Hematopoietic multipotent progenitor cell treated with erythropoietin and hydrocortisone succinate and interleukin-3 and kit ligand, for 15 days (in vitro differentiated cells): ENCODE measurements at regions not wholly inside any gene's neighbourhood (a gene's known extent, or its start where the extent isn't known, plus 50 kb on each side); places are given as distances from the start of the nearest gene placed in this dataset.

Source experiments
- DNase-seq: peaks from one replicate; pipeline ENCODE4 v3.0.0-alpha.2; 2015; ENCODE audit warnings: low spot score

- no peak for DNase-seq
These were observed 492.9 kb upstream of the TBX3 start for GRCh38 chr12:115176741-115177400.

- no peak for DNase-seq
These were observed 490.9 kb upstream of the TBX3 start for GRCh38 chr12:115174920-115175319.

- no peak for DNase-seq
These were observed 488.5 kb upstream of the TBX3 start for GRCh38 chr12:115172521-115172920.

- no peak for DNase-seq
These were observed 486.0 kb upstream of the TBX3 start for GRCh38 chr12:115169981-115170380.

GRCh38 chr12:115166698-115167315, 482.8 kb upstream of the TBX3 start:
- no peak for DNase-seq

GRCh38 chr12:115163710-115164109, 479.7 kb upstream of the TBX3 start:
- no peak for DNase-seq

- no peak for DNase-seq
These were observed 476.5 kb upstream of the TBX3 start for GRCh38 chr12:115160271-115161128.

GRCh38 chr12:115158816-115159215, 474.8 kb upstream of the TBX3 start:
- DNase-seq = no peak

GRCh38 chr12:115155665-115156645, 472.0 kb upstream of the TBX3 start:
- DNase-seq = no peak

GRCh38 chr12:115149685-115150378, 465.9 kb upstream of the TBX3 start:
- no peak for DNase-seq

GRCh38 chr12:115149279-115149678, 465.3 kb upstream of the TBX3 start:
- no peak for DNase-seq

- no peak for DNase-seq
These were observed 463.9 kb upstream of the TBX3 start for GRCh38 chr12:115147916-115148315.

- DNase-seq = no peak
These were observed 462.5 kb upstream of the TBX3 start for GRCh38 chr12:115146453-115146852.

GRCh38 chr12:115144425-115144824, 460.4 kb upstream of the TBX3 start:
- DNase-seq = no peak

GRCh38 chr12:115140981-115141655, 457.1 kb upstream of the TBX3 start:
- no peak for DNase-seq

GRCh38 chr12:115137812-115138521, 454.0 kb upstream of the TBX3 start:
- DNase-seq = no peak

GRCh38 chr12:115135800-115136211, 451.8 kb upstream of the TBX3 start:
- DNase-seq = no peak

GRCh38 chr12:115134298-115134697, 450.3 kb upstream of the TBX3 start:
- no peak for DNase-seq

- no peak for DNase-seq
These were observed 448.9 kb upstream of the TBX3 start for GRCh38 chr12:115132905-115133304.

GRCh38 chr12:115132145-115132544, 448.2 kb upstream of the TBX3 start:
- DNase-seq = no peak
